Vagina (tissue), 2 donors: ENCODE measurements at regions not wholly inside any gene's neighbourhood (a gene's known extent, or its start where the extent isn't known, plus 50 kb on each side); places are given as distances from the start of the nearest gene placed in this dataset.
A peak's percentile ranks its signal among the peaks of the same experiment; 100 is the strongest.

Source experiments
- DNase-seq, 2 donors: peaks; one replicate each; pipeline ENCODE4 v3.0.0-alpha.2; 2017; ENCODE audit errors: extremely low spot score in 2 of 2
- H3K27ac ChIP-seq: fragments of 200-600 bp; sonication (generic); one replicate; pipeline ENCODE4 v1.5.1; 2019
- H3K27me3 ChIP-seq: fragments of 200-600 bp; sonication (generic); one replicate; pipeline ENCODE4 v1.5.1; 2019
- H3K36me3 ChIP-seq, 2 donors: fragments of 200-600 bp; sonication (generic); one replicate each; pipeline ENCODE4 v1.5.1; 2017 to 2019
- H3K4me1 ChIP-seq: fragments of 200-600 bp; sonication (generic); one replicate; pipeline ENCODE4 v1.5.1; 2019
- H3K4me3 ChIP-seq, 2 donors: fragments of 200-600 bp; sonication (generic); 1 replicate in 1 of 2; 2 replicates in 1 of 2; pipeline ENCODE4 v1.5.1; 2016 to 2019
- H3K9me3 ChIP-seq: fragments of 200-600 bp; sonication (generic); one replicate; pipeline ENCODE4 v1.5.1; 2019
- POLR2A ChIP-seq, 2 donors: fragments of 450-650 bp; IDR thresholded peaks; one replicate each; pipeline ENCODE4 v1.6.1; 2017; ENCODE audit warnings: antibody characterized with exemption in 2 of 2, mild to moderate bottlenecking in 2 of 2, moderate library complexity in 2 of 2
- POLR2AphosphoS5 ChIP-seq, 2 donors: sonication (generic); formaldehyde crosslinking; IDR thresholded peaks; one replicate each; pipeline ENCODE4 v1.9.0; 2017; ENCODE audit warnings: antibody characterized with exemption in 2 of 2, mild to moderate bottlenecking in 2 of 2, low read depth in 1 of 2; ENCODE audit not compliant: insufficient read depth in 1 of 2
- intact Hi-C: fragments of 100-400 bp; cut with DNase I; formaldehyde crosslinking; loops from one replicate; pipeline ENCODE4 v1.15.1; 2023
- TF ChIP-seq, protein P1 (sequence below), 3 experiments: fragments of 450-650 bp in 2 of 3; fragments of 200-600 bp in 1 of 3; sonication (generic) in 1 of 3; IDR thresholded peaks; one replicate each; pipeline ENCODE4 v1.5.1; 2017 to 2019; ENCODE audit warnings: antibody characterized with exemption in 3 of 3, mild to moderate bottlenecking in 2 of 3, moderate library complexity in 2 of 3

DNA sequence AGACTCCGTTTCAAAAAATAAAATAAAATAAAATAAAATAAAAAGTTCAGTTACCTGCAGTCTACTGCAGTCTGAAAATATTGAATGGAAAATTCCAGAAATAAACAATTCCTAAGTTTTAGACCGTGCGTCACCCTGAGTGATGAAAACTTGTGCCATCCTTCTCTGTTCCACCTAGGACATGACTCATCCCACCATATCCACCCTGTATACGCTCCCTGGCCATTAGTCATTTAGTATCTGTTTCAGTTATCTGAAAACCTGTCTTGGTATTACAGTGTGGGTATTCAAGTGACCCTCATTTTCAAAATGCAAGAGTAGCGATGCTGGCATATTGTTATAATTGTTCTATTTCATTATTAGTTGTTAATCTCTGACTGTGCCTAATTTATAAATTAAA is 51.8 kb upstream of the TEX48 start:
- Histone ChIP-seq H3K9me3 (no peaks in the 10 kb centered on the region), H3K27ac (no peak overlapping the region), H3K4me1 (no peaks in the 10 kb centered on the region), H3K4me3 (no peak overlapping the region), H3K27me3 (no peaks in the 10 kb centered on the region), H3K36me3 (no peaks in the 10 kb centered on the region)
- no peak for DNase-seq
- TF ChIP-seq, protein P1, sequence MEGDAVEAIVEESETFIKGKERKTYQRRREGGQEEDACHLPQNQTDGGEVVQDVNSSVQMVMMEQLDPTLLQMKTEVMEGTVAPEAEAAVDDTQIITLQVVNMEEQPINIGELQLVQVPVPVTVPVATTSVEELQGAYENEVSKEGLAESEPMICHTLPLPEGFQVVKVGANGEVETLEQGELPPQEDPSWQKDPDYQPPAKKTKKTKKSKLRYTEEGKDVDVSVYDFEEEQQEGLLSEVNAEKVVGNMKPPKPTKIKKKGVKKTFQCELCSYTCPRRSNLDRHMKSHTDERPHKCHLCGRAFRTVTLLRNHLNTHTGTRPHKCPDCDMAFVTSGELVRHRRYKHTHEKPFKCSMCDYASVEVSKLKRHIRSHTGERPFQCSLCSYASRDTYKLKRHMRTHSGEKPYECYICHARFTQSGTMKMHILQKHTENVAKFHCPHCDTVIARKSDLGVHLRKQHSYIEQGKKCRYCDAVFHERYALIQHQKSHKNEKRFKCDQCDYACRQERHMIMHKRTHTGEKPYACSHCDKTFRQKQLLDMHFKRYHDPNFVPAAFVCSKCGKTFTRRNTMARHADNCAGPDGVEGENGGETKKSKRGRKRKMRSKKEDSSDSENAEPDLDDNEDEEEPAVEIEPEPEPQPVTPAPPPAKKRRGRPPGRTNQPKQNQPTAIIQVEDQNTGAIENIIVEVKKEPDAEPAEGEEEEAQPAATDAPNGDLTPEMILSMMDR (IDR thresholded peaks at IDR 0.05), result no peak
- TF ChIP-seq POLR2A (IDR thresholded peaks at IDR 0.05) (no peak), POLR2AphosphoS5 (IDR thresholded peaks at IDR 0.05; ENCODE audit: insufficient read depth in 1 of 2, low read depth in 1 of 2) (no peak)
- intact Hi-C loops, result no loop called here

DNA sequence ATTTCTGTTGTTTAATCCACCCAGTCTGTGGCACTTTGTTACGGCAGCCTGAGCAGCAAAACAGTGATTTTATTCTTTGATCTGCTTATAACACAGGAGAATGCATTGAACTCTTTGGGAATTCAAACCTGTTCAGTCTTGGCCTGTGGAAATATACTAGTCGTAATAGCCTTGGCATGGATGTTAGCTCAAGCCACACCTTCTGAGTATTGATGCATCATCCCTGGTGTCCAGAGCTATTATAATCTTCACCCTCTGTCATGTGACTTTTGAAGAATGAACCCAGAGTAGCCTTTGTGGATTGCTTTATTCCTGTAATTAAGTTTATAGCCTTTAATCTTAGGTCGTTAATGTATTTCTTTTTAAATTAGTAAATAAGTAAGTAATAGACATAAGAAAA is 50.8 kb upstream of the TEX48 start:
- Histone ChIP-seq H3K27me3 (no peaks in the 10 kb centered on the region), H3K36me3 (no peaks in the 10 kb centered on the region), H3K4me1 (no peaks in the 10 kb centered on the region), H3K4me3 (no peak overlapping the region), H3K27ac (peak overlapping the region; percentile 46), H3K9me3 (no peaks in the 10 kb centered on the region)
- intact Hi-C loops, result no loop called here
- no peak for DNase-seq
- no peak for TF ChIP-seq POLR2A (IDR thresholded peaks at IDR 0.05)
- TF ChIP-seq, protein P1 (IDR thresholded peaks at IDR 0.05), result no peak
- no peak for TF ChIP-seq POLR2AphosphoS5 (IDR thresholded peaks at IDR 0.05; ENCODE audit: insufficient read depth in 1 of 2, low read depth in 1 of 2)
